ENCODE measurements at regions not wholly inside any gene's neighbourhood (a gene's known extent, or its start where the extent isn't known, plus 50 kb on each side); places are given as distances from the start of the nearest gene placed in this dataset.
A peak's percentile ranks its signal among the peaks of the same experiment; 100 is the strongest.

- peak; percentile 88 for DNase-seq (ENCODE audit: low read depth)
Measured at GRCh38 chr2:149743842-149744448, 156.4 kb upstream of the MMADHC start.

GRCh38 chr2:149741646-149742045, 154.1 kb upstream of the MMADHC start:
- peak; percentile 92 for DNase-seq (ENCODE audit: low read depth)

DNA sequence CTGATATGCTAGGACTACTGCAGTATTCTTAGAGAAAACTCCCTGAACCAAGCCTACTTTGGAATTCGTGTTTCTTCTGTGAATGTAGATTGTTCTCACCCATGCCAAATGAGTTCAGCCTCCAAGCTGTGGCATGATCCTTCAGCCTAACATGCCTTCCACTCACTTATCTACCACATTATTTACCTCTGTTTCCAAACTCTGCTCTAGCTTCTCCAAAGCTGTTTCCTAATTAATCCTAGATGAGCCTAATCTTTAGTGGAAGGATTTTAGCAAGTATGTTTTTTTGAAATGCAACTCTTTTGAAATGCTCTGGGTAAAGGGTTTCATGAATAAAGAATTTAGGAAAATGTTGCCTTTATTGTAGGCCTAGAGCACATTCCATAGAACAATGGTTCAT, 152.9 kb upstream of the MMADHC start:
- DNase-seq (ENCODE audit: low read depth), result no peak

DNA sequence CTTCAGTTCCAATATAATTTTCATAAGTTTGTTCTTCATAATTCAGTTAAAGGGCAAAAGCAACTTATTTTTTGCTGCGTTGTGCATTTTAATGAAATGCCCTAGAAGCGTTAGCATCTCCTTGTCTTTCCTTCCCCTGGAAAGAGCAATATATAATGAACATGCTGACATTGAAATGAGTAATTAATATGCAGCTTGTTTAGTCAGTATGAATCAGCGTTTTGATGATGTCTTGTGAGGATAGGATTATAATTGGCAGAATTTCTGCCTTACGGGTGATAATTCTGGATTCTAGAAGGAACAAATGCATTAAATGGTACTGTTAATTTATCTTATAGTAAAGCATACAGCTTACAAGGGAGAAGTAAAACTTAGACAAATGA, 152.3 kb upstream of the MMADHC start:
- DNase-seq (ENCODE audit: low read depth), result no peak

GRCh38 chr2:149739171-149739882, 151.8 kb upstream of the MMADHC start:
- DNase-seq (ENCODE audit: low read depth), result no peak

GRCh38 chr2:149738767-149739166, 151.2 kb upstream of the MMADHC start:
- DNase-seq (ENCODE audit: low read depth), result no peak

GRCh38 chr2:149737896-149738295, 150.3 kb upstream of the MMADHC start:
- no peak for DNase-seq (ENCODE audit: low read depth)

- no peak for DNase-seq (ENCODE audit: low read depth)
Measured at GRCh38 chr2:149735237-149735958, 147.8 kb upstream of the MMADHC start.

GRCh38 chr2:149733936-149734685, 146.5 kb upstream of the MMADHC start:
- DNase-seq (ENCODE audit: low read depth), result no peak

- DNase-seq (ENCODE audit: low read depth), result no peak
Measured at GRCh38 chr2:149732730-149733290, 145.2 kb upstream of the MMADHC start.

DNA sequence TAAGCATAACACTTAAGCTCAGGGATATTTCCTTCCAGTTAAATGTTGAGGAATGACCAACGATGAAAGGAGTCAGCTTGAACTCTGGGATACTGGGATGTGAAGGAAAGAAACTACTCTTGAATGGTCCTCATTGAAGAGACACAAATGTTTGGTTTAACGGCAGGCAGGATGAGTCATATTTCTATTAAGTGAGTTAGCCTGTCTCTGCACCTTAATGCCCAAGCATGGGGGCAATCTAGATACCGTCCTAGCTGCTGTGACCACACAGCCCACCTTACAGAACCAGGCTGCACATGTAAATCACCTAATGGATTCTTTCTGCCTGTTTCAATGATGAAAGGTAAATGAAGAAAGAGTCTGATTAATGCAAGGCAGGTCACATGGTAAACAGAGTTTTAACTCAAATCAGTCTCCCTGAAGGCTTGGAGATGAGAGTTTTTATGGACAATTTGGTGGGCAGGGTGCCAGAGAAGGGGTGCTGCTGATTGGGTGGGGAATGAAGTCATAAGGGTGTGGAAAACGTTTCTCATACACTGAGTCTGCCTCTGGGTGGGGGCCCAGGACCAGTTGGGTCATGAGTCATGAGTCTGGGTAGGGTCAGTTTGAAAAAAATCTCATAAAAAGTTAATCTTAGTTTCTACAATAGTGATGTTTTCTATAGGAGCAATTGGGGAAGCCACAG, 144.6 kb upstream of the MMADHC start:
- DNase-seq (ENCODE audit: low read depth), result no peak

DNA sequence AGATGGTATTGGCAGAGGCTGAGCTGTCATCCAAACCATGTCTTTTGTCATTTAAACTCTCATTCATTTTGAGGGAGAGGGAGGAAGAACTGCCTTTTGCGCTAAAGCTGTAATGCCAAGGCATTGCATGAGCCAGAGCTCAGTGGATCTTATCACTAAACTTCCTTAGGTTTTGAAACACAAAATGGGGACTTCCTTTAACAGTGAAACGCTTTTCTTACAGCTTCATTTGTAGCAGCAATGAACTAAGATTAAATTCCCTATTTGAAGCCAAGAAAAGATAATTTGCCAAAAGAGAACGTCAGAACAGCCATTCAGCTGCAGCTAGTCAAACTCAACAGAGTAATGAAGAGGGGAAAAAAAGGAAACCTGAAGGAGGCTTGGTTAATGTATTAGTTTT, 143.5 kb upstream of the MMADHC start:
- no peak for DNase-seq (ENCODE audit: low read depth)

GRCh38 chr2:149729586-149729985, 142.0 kb upstream of the MMADHC start:
- DNase-seq (ENCODE audit: low read depth), result no peak

- no peak for DNase-seq (ENCODE audit: low read depth)
Measured at GRCh38 chr2:149727927-149728326, 140.4 kb upstream of the MMADHC start.

- DNase-seq (ENCODE audit: low read depth), result no peak
Measured at GRCh38 chr2:149725234-149725633, 137.7 kb upstream of the MMADHC start.

DNA sequence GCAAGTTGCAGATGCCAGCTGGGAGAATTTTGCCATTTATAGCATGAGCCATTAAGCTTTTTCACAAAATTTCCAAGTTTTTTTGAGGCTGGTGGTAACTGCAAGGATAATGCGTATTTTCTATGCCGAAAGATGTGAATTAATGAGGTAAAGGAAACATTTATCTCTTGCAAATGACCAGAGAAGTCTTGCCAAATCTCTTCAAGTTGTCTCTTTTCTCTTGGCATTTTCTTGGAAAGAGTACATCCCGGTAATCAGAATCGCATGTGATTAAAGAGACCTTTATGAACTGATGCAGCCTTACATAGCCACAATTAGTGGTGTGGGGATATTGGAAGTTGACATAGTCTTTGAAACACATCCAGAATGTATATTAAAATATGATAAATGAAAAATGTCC, 136.5 kb upstream of the MMADHC start:
- no peak for DNase-seq (ENCODE audit: low read depth)

- DNase-seq (ENCODE audit: low read depth), result no peak
Measured at GRCh38 chr2:149720615-149721014, 133.0 kb upstream of the MMADHC start.

GRCh38 chr2:149719695-149720094, 132.1 kb upstream of the MMADHC start:
- DNase-seq (ENCODE audit: low read depth), result no peak

DNA sequence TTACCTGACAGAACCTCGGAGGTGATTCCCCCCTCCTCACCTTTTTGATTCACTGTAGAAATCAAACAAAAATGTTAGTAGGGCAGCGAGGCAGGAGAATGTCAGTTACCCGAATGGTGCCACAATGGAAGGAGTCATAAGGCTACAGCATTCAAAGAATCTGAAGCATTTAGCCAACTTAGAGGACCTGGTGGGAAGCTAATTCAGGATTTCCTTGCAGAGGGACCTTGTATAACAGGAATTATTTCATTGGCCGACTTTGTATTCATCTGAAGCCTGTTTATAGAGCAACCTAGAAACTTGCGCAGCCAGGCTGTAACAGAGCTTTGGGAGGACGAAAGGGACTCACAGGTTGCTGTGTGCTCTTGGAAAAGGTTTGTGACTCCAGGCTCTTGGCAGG, 129.1 kb upstream of the MMADHC start:
- DNase-seq (ENCODE audit: low read depth), result no peak

- no peak for DNase-seq (ENCODE audit: low read depth)
Measured at GRCh38 chr2:149715894-149716293, 128.3 kb upstream of the MMADHC start.

DNA sequence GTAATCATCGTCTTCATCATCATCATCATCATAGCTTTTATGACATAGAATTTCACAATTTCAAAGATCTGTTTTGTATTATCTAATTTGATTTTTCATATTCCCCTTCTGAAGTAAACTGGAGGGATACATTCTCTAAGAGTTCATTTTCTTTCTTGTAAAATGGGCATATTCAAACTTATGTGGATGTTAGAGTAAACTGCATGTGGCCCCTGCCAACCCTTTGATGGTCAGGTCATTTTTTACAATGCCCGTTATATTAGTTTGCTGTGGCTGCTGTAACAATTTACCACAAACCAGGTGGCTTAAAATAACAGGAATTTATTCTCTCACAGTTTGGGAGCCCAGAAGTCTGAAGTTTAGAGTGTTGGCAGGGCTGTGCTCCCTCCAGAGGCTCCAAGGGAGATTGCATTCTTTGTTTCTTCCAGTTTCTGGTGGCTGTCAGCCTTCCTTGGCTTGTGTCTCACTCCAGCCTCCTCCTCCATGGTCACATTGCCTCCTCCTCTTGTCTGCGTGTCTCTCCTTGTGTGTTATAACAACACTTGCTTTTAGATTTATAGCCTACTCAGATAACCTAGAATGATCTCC, 127.5 kb upstream of the MMADHC start:
- no peak for DNase-seq (ENCODE audit: low read depth)

All from GM04503 (cell line).